Prostate gland (tissue), 2 donors: ENCODE measurements at regions not wholly inside any gene's neighbourhood (a gene's known extent, or its start where the extent isn't known, plus 50 kb on each side); places are given as distances from the start of the nearest gene placed in this dataset.

Source experiments
- CTCF ChIP-seq, 4 experiments: fragments of 200-600 bp in 2 of 4; fragments of 450-650 bp in 2 of 4; sonication (generic) in 2 of 4; IDR thresholded peaks; 1 replicate in 3 of 4; 2 replicates in 1 of 4; pipeline ENCODE4 v1.5.1; 2016 to 2019; ENCODE audit warnings: antibody characterized with exemption in 4 of 4, mild to moderate bottlenecking in 2 of 4, moderate library complexity in 2 of 4
- POLR2A ChIP-seq: fragments of 450-650 bp; IDR thresholded peaks from one replicate; pipeline ENCODE4 v1.6.1; 2016; ENCODE audit warnings: antibody characterized with exemption, mild to moderate bottlenecking
- POLR2AphosphoS5 ChIP-seq: sonication (generic); formaldehyde crosslinking; IDR thresholded peaks from one replicate; pipeline ENCODE4 v1.6.1; 2017; ENCODE audit warnings: antibody characterized with exemption

GRCh38 chr3:102745881-102746280 lies 311.1 kb downstream of the ZPLD1 start:
- TF ChIP-seq CTCF (IDR thresholded peaks at IDR 0.05) (no peak), POLR2A (no peak), POLR2AphosphoS5 (no peak)
